Stimulated activated CD4-positive, alpha-beta T cell treated with anti-CD3 and anti-CD28 coated beads, Interleukin-12 subunit alpha, Interleukin-12 subunit beta, amount 100 ng/mL, for 24 hours (primary cell): ENCODE measurements at regions not wholly inside any gene's neighbourhood (a gene's known extent, or its start where the extent isn't known, plus 50 kb on each side); places are given as distances from the start of the nearest gene placed in this dataset.
"Not testable (repeated sequence)": the region's sequence is repeated elsewhere in the genome, so short reads cannot be mapped to it uniquely, and the experiment has no call there.

Experiments
- DNase-seq, 2 experiments: peaks; one replicate each; pipeline ENCODE4 v3.0.0-alpha.2; 2020; ENCODE audit warnings: low read depth in 2 of 2

DNA sequence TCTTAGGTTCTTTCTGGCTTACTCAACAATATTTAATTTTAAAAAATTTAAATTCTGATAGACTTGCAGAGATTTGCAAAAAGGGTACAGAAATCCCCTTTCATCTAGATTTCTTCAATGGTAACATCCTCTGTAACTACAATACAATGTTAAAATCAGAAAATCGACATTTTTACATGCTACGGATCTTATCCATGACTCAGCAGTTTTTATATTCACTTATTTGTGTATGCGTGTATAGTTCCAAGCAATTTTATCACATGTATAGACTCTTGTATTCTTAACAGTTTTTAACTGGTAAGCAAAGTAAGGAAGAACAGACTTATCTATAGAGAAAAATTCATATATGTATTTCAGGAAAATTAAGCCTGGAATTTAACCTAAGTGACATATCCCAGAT is 256.1 kb upstream of the MEX3C start:
- no peak for DNase-seq

DNA sequence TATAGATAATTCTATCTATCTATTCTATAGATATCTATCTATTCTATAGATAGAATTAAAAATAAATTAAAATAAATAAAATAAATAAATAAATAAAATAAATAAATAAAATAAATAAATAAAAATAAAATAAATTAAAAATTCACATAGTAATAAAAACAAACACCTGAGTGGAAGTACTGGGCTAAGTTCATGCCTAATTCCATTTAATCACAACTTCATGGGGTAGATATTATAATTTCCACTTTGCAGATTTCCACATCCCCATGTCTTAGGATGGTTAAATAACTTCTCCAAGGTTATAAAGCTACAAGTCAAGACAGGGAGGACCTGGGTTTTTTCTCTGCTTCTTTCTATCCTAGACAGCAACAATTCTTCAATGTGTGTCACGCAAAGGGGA is 261.4 kb upstream of the MEX3C start:
- no peak for DNase-seq

DNA sequence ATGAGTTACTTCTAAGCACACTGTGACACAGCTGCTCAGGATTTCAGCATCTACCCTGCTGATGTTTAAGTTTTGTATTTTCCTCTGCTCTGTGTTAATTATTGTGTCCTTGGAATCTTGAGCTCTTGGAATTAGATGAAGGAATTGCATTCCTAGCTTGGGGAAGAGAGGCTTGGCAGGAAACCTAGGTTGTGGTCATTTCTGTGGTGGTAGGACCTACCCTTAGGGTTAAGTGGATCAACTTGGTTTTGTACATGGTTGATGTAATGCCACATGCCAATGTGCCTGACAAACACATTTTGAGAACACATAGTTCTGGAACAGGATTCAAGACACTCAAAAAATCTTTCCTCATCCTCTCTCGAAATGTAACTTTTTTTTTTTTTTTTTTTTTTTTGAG is 264.5 kb upstream of the MEX3C start:
- no peak for DNase-seq

DNA sequence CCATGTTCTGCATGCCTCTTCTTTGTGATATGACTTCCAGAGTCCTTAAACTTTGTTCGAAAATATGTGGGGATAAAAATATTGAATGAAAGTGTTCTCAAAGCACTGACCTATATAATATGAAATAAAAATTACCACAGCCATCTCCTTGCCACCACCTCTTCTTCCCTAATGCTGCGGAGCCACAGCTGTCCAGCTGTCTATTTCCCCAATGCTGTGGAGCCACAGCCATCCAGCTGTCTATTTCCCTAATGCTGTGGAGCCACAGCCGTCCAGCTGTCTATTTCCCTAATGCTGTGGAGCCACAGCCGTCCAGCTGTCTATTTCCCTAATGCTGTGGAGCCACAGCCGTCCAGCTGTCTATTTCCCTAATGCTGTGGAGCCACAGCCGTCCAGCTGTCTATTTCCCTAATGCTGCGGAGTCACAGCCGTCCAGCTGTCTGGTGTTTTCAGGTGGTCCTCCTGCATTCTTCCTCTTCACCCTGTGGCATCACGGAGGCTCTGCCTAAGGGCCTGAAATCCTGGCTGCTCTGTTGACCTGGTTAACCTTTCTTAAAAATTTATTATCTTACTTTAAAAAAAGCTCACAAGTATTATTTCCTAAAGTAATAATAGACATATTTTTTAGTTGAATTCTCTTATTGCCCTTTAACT is 266.1 kb upstream of the MEX3C start:
- no peak for DNase-seq

DNA sequence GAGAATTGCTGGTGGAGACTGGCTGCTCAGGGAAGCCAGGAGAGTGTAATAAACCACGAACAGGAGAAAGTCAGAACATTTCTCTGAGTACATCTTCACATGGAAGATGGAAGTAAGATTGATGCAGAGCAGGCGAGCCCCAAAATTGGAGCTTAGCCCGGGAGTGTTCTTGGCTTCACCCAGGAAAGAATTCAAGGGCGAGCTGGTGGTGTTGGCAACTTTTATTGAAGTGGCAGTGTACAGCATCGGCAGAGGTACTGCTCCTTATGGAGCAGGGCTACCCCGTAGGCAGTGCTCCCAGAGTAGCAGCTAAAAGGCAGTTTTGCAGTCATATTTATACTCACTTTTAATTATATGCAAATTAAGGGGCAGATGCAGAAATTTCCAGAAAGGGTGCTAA is 281.4 kb upstream of the MEX3C start:
- no peak for DNase-seq

DNA sequence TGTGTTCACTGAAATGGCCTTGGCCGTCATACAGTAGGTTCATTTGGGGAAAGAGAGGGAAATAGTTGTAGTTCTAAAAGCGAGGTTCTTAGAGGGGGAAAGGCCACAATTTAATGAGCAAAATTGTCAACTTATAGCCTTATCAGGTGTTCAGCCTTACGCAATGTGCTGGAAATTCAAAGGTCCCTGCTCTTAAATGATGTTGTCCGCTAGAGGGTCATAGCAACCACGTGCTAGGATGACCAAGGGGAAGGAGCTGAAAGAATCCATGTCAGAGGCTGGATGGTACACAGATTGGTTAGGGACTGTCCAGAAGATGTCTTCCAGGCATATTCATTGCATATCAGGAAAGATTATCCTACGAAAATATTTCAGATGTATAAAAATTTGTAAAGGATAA is 282.3 kb upstream of the MEX3C start:
- DNase-seq, result no peak

DNA sequence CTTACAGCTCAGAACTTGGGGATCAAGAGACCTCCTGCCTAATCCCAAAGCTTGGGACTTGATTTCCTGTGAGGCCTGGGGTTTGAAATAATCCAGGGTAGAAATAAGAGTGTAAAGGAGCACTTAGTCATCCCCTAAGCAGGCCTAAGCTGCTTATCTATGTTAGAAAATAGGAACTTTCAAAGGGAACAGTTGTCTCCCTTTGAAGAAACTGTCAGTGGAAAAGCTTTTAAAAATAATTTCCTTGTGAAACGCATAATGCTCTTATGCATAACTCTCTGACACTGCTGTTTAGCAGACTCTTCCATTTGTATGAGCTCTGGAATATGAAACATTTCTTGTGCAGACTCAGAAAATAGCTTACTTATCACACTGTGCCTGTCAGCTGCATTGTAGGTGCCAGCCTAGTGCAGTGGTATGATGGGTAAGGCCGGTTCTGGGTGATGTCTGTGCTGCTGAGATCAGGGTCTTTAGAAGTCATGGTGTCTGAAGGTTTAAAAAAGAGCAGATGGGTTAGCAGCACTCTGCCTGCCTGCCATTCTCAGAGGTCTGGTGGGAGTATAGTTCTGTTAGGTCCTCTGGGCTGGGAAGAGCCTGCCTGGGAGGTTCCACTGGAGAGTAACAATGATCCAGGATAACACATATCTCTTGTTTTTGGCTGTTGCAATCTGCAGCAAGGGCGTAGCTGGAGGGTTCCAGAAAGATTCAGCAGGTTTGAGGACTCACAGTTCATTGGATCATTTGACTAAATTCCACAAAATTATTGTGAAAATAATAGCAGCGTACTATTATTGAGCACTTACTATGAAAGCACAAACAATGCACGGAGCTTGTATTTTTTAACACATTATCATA is 283.2 kb upstream of the MEX3C start:
- no peak for DNase-seq

DNA sequence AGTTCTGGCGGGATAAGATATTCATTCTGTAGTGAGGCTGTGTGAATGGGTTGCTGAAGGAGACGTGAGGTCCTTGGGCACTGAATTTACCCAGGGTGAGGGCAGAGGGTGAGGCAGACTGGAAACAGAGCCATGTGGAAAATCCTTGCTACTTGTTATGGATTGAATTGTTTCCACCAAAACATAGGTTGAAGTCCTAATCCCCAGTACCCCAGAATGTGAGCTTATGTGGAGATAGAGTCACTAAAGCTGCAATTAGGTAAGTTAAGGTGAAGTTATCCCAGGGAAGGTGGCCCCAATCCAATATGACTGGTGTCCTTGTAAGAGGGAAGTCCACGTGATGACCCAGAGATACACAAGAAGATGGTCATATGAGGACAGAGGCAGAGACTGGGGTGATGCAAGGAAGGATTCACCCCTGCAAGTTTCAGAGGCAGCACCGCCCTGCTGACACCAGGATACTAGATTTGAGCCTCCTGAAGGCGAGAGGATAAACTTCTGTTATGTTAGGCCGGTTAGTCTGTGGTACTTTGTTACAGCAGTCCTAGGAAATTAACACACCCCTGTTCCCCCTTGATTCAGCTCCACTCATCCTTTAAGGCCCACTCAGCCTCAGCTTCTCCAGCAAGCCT is 289.4 kb upstream of the MEX3C start:
- no peak for DNase-seq

DNA sequence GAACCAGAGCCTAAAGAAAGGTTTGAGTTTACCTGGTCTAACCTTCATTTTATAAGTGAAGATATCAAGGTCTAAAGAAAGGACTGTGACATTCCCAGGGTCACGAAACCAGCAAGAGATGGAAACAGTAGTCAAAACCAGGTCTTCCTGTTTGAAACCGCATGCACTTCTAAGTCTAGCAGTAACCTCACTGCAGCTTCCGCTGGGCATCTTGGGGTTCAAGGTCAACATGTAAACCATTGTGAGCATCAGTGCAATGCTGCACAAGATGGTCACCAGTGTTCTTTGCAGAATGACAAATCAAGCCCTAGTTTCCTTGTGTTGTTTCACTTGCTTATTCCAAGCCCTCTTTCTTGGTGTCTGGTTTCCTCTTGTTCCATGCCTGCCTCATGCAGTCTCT is 292.9 kb upstream of the MEX3C start:
- DNase-seq, result no peak

DNA sequence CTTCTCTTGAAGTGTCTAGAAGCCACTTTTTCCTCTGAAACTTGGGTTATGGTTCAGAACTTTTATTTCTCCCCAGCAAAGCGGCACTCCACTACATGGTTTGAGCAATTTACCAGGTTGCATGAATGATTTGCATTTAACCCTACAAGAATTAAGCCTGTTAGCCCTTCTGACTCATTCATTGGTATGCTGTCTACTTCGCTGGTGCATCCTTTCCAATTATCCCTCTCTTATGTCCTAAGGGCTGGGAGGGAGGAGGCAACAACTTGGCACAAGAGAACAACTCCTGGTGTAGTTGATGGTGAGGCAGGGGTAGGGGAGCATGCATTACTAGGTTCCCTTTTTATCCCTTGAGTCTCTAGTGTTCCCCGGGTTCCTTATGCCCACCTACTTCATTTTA is 293.4 kb upstream of the MEX3C start:
- DNase-seq, result no peak

DNA sequence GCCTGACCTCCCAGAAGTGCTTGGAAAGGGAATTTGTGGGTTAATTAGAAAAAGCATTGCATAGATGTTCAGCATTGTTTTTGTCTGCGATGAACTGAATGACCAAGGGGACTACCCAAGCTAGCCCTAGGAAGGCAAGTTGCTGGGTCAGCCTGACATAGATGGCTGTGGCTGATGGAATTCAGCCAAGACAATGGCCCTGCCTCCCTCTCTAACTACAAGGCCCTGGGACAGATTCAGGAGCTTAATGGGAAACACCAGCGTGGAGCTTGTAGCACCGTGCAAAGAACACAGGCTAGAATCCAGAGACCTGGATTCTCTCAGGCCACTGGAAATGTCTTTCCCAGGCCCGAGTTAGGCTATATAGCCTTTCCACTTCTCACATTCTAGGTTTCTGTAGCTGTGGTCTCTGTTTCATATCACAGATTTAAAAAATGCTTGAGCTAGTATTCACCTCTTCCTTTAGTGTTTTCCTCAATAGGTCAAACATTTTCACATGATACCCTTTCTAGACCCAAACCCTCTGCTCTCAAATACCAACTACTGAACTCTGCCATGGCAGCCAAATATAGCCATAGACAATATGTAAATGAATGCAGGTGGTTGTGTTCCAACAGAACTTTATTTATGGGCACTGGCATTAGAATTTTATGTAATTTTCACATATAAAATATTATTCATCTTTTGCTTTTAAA is 294.3 kb upstream of the MEX3C start:
- DNase-seq, result no peak

DNA sequence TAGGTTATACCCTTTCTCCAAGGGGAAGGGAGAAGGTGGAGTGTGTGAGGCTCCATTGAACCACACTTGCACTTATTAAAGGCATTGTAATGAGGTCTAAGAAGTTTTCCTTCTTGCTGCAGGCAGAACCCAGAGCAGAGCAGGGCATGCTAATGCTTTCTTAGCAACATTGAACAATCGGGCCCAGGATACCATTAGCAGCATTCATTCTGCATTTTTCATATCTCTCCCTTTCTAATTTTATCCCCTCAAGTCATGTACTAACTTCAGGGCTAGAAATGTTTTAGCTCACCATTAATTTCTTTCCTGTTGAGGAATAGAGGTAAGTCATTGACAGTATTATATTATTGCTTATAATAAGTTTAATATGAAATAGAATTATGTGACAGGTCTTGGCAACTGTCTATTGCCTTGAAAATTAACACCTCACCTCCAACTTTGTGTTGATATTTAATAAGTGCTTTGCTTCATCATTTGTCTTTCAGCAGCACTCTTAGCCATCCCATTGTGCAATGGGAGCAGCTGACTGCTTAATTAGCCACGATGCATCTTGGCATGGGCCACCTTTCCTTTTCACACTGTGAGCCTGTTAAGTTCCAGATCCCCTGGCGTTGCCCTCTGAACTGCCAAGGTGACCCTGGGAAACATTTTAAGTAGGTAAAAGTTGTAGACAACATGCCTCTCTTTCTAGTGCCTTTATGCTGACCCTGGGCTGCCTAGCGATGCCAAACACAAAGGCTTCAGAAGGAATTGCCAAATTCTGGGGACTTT is 300.8 kb upstream of the MEX3C start:
- no peak for DNase-seq

DNA sequence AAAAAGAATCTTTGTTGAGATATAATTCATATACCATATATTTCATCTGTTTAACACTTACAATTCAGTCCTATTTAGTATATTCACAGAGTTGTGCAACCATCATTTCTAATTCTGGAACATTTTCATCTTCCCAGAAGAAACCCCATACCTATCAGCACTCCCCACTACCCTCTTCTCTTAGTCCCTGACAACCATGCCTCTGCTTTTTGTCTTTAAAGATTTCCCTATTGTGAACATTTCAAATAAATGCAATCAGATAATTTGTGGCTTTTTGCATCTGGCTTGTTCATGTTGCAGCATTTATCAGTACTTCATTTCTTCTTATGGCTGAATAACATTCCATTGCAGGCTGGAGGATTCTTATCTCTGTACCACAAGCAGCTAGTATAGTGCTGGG is 305.9 kb upstream of the MEX3C start:
- DNase-seq, result no peak

DNA sequence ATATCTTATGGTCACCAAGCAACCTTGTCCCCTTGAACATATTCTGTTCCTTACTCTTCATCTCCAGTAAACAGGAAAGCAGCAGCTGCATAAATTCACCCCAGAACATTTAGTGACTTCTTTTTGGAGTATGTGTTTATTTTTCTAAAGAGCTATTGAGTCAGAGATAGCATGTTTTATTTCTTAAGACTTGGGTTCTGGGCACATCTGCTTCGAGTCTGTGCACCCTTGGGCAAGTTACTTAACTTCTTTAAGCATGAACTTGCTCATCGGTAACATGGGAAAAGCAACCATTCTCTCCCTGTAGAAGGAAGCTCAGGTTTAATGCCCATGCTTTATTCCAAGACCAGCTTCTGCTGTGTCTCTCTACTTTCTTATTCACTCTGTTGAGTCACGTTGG is 309.3 kb upstream of the MEX3C start:
- no peak for DNase-seq

DNA sequence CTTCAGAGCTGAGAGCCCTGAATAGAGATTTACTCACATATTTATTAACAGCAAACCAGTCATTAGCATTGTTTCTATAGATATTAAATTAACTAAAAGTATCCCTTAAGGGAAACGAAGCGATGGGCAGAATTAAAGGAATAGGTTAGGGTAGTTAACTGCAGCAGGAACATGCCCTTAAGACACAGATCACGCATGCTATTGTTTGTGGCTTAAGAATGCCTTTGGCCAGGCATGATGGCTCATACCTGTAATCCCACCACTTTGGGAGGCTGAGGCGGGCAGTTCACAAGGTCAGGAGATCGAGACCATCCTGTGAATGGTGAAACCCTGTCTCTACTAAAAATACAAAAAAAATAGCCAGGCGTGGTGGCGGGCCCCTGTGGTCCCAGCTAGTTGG is 310.9 kb upstream of the MEX3C start:
- not testable (repeated sequence) for DNase-seq

DNA sequence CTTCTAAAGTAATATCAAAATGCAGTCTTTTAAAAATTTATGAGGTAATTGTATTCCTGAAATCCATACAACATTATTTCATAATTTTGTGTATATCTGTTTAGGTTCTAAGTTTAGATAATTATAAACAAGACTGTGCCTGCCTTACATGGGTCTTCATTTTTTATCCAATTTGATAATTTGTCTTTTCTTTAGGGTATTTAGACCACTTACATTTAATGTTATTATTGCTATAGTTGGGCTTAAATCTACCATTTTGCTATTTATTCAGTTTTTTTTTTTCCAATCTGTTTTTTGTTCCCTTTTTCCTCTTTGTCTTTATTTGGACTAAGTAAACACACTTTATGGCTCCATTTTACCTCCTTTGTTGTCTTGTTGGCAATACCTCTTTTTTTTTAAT is 312.5 kb upstream of the MEX3C start:
- DNase-seq, result no peak

DNA sequence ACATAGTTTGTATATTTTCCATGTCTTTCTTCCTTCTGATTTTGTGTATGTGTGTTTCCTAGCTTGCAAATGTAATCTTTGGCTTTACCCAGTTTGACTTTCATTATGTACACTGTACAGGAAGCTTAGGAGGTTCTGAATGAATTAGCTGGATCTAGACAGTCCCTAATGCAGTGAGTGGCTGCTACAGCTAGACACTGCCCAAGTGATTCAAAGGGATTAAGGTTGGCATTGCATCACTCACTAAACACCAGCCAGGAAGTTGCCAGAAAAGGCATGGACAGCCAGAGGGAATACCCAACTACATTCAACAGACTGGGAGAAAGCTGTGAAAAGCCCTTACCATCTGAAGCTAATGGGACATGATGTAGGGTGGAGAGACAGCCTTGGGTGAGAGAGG is 316.0 kb upstream of the MEX3C start:
- DNase-seq, result no peak

DNA sequence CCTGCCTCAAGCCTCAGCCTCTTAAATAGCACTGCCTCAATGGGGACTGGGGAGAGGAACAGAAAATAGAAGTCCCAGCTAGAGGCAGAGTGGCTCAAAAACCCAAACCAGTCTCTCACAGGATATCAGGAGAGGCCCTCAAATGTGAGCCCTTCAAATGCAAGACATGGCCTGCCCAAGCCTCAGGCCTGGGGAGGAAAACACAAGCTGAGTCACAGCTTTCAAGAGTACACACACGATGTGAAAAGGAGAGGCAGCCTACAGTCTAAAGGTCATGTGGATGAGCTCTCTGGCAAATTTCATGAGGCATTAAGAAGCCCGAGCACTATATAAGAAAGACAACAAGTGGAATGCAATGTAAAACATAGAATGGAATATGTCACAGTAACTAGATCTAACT is 316.6 kb upstream of the MEX3C start:
- no peak for DNase-seq

DNA sequence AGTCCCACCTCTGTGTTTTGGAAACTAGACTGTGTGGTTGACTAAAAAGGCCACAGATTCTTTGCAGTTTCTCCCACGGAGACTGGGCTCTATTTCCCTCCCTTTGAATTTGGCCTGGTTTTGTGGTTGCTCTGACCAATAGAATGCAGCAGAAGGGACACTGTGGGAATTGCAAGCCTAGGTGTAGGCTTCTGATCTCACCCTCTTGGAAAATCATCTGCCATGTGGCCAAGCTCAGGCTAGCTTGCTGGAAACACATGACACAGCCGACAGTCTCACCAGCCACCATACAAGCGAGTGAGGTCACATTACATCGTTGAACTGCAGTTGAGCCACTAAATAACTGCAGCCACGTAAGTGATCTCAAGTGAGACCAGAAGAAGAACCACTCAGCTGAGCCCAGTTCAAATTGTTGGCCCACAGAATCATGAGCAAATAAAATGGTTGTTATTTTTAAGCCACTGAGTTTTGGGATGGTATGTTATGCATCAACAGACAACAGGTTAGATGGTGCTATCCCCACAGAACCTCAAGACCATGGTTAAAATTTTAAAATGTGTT is 319.1 kb upstream of the MEX3C start:
- DNase-seq, result no peak

DNA sequence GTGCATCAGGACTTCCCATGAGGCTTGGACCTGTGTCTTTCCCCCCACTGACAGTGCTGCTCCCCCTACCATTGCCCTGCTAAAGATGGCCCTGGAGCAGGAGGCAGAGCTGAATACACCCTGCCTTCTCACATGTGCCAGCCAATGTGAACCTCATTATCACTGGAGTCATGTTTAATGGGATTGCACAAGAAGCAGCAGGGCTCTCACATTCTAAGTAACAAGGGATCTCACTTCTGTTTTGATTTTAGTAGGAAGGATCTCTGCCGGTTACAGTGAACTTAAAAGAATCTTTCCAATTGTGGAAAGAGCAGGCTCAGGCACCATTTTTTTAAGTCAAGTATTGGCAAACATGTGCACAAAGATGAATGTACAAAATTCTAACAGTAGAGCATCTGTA is 322.1 kb upstream of the MEX3C start:
- no peak for DNase-seq

DNA sequence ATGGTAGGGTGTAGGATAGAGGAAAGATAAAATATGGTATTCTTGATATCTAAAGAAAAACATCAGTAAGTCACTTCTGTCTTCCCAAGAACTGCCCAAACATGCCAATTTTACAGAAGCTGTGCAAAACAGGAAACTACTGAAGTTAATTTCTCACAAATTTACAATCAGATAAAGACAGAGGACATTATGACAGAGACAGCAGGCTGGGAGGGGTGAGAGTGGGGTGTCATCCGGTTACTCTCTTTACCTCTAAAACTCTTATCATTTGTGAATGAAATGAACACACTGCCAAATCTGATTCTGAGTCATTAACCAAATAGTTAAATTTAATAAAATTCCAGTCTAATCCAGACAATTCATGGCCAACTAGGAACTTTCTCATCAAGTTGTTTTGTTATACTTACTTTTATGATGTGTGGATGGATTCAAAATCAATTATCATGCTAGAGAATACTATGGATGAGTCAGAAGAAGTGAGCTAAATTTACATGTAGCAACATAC is 323.2 kb upstream of the MEX3C start:
- DNase-seq, result no peak
